ENCODE measurements at regions not wholly inside any gene's neighbourhood (a gene's known extent, or its start where the extent isn't known, plus 50 kb on each side); places are given as distances from the start of the nearest gene placed in this dataset.
"Not testable (repeated sequence)": the region's sequence is repeated elsewhere in the genome, so short reads cannot be mapped to it uniquely, and the experiment has no call there.

DNA sequence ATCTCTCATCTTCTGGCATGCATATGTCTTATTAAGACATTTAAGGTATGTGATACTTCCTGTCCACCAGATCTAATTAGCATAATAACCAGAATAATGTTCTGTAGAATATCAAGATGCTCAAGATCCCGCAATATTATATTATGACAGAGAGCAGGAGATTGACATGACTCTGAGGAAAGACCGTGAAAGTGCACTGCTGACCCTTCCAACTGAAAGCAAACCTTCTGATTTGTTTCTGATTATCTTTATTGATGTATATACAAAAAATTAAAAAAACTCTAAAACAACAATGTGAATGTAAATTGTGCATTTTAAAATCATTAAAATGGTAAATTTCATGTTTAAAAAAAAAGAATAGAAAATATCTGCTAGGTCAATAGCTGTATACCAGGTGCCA is 184.4 kb upstream of the TMEM45B start:
- DNase-seq (ENCODE audit: extremely low read depth, low read depth, low spot score) = no peak

DNA sequence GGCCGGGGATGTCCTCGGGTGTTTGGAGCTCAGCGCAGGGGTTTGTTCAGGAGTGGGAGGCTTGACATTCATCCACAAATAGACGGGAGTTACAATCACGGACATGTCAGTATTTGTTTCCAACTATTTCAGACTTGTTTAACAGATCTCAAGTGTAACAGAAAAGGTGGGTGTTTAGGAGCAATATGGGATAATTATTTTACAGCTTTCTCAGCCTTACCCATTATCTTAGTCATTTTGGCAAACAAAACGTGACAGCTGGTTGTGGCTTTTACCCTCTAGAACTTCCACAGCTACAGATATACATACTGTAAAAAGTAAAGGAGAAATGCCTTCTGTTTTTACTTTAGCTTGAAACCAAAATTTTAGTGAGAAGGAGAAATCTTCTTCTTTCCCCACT is 178.7 kb upstream of the TMEM45B start:
- DNase-seq (ENCODE audit: extremely low read depth, low read depth, low spot score) = no peak

DNA sequence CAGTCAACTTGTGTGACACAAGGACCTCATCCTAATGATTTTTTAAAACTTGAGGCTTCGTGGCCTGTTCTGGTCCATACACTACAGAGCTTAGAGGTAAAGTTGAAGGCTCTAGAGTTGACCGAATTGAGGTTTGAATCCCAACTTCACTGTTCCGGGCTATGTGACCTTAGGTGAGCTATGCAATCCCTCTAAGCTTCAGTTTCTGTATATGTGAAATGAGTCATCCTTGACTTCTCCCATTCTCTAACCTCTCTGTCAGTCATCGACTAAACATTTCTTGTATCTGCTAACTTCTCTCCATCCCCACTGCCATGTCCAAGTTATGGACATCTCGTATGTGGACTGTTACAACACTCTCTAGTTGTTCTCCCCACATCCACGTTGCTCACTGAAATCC is 178.2 kb upstream of the TMEM45B start:
- DNase-seq (ENCODE audit: extremely low read depth, low read depth, low spot score) = no peak

DNA sequence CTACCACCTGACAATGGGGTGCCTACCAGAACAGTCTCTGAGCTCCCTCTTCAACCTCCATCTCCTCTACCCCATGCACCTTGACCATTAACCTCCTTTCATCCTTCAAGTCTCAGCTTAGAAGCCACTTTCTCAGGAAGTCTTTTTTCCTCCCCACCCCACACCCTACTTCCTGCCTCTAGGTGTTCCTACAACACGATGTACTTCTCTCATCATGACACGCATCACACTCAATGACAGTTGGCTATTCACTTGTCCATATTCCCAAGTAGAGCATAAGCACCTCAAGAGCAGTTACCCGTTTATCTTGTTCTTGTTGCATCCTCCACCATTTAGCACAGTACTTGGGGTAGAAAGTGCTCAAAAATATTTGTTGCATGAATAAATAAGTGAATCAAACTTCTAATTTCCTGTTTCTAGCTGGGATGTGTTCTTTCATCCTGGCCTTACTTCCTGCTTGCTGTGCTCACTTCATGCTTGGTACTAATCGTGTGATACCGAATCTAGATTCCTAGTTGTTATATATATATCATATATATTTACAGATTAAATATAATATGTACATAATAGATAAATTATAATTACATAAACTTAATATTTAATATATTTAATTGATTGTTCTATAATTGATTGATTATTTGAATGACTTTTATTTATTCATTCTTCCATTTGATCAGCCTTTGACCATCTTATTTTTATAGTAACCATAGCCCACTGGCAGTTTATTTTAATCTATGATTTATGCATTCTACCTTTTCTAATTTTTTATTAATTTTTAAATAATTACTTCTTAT is 177.5 kb upstream of the TMEM45B start:
- no peak for DNase-seq (ENCODE audit: extremely low read depth, low read depth, low spot score)

DNA sequence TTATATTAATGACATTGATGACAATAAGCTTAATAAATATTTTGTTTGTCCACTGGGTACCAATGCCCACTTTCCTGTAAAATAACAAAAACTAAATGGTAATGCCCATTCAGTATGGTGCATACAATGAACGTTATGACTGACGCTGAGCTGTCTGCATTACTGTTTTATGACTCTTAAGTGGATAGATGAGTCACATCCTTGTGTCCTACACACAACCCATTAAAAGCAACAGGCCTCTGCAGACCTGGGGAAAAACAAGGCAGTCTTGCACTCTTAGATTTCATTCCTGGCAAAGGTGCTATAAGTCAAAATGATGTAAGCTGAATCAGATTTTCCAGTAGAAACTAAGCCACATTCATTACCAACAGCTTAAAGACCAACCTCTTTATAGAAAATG is 176.3 kb upstream of the TMEM45B start:
- DNase-seq (ENCODE audit: extremely low read depth, low read depth, low spot score) = peak; percentile 88

DNA sequence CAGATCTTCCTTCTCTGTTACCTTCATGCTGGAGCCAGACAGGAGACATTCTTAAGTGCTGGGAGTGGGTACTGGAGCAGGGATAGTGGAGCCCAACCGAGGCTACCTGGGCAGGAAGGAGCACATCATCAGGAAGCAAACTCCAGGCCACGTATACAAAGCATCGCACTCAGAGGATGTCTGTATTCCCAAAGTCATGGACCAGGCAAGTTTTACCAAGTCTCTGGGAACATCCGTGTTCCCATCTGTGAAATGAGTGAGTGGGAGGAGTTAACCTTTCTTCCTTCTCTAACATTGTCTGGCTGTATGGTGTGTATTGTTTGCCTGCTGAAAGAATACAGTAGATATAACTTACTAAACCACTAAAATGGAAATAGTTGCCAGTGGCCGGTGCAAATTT is 175.0 kb upstream of the TMEM45B start:
- no peak for DNase-seq (ENCODE audit: extremely low read depth, low read depth, low spot score)

DNA sequence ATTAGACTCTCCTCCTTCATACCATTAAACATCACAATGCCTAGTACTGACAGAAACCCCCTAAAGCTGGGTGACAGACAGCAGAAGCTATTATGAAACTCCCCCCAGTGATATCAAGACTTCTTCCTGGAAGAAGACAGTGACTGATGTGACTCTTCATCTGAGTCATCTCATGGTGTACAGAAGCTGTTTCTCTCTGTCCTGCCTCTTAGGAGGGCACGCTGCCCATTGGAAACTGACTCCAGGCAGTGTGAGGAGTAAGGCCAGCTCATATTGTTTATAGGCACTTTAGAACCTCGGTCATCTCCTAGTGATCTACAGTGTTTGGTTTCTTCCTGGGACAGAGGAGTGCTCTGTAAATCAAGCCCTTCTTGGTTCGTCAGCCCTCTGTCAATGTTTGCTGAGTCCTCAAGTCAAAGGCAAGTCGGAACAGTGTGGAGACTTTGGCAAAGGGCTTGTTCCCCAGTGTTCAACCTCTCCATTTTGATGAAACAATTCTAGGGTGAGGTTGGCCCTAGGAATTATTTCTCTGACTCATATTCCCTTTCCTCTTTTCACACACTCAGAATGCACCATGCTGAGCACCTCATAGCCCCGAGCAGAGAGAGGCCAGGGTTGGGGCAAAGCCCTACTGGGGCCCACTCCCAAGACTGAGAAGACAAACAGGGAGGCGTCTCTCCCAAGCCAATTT is 172.5 kb upstream of the TMEM45B start:
- no peak for DNase-seq (ENCODE audit: extremely low read depth, low read depth, low spot score)

DNA sequence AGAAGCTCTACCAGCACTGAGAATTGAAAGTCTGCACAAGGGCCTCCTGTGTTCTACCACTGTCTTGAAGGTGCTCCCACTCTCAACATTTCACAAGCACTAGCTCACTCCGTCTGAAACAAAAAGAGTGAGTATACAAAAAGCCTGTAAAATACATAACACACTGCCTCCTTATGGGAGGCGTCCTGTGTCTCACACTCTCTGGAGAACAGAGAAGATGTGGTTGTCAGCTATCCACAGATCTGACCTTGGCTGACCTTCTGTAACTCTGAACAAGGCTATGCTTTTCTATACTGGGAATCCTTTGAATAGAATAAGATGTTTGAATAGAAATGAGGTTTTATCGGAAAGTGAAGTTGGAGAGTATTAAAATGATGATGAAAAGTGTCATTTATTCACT is 171.3 kb upstream of the TMEM45B start:
- DNase-seq (ENCODE audit: extremely low read depth, low read depth, low spot score) = no peak

DNA sequence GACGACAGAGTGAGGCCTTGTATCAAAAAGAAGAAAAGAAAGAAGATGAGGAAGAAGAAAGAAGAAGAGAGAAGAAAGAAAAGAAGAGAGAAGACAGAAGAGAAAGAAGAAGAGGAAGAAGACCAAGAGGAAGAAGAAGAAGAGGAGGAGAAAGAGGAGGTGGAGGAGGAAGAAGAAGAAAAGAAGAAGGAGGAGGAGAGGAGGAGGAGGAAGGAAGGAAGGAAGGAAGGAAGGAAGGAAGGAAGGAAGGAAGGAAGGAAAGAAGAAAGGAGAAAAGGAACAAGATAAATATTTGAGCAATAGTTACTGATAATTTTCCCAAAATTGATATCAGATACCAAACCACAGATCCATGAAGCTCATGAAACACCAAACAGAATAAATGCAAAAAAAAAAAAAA is 169.7 kb upstream of the TMEM45B start:
- no peak for DNase-seq (ENCODE audit: extremely low read depth, low read depth, low spot score)

DNA sequence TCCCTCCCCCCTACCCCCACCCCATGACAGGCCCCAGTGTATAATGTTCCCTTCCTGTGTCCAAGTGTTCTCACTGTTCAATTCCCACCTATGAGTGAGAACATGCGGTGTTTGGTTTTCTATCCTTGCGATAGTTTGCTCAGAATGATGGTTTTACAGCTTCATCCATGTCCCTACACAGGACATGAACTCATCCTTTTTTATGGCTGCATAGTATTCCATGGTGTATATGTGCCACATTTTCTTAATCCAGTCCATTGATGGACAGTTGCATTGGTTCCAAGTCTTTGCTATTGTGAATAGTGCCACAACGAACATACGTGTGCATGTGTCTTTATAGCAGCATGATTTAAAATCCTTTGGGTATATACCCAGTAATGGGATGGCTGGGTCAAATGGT is 165.6 kb upstream of the TMEM45B start:
- not testable (repeated sequence) for DNase-seq (ENCODE audit: extremely low read depth, low read depth, low spot score)

DNA sequence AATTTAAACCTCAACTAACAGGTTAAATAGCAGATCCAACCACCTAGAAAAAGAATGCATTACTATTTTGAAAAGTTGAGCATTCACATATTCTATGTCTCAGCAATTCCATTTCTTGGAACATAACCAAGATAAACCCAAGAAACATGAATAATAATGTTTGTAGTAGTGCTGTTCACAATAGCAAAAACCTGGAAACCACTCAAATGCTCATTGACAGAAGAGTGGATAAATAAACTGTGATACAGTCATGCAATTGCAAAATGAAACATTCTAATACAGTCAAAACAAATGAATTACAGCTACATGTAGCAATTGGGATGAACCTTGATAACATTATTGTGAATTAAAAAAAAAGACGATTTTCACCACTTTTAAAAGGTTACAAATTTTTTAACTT is 162.8 kb upstream of the TMEM45B start:
- no peak for DNase-seq (ENCODE audit: extremely low read depth, low read depth, low spot score)

DNA sequence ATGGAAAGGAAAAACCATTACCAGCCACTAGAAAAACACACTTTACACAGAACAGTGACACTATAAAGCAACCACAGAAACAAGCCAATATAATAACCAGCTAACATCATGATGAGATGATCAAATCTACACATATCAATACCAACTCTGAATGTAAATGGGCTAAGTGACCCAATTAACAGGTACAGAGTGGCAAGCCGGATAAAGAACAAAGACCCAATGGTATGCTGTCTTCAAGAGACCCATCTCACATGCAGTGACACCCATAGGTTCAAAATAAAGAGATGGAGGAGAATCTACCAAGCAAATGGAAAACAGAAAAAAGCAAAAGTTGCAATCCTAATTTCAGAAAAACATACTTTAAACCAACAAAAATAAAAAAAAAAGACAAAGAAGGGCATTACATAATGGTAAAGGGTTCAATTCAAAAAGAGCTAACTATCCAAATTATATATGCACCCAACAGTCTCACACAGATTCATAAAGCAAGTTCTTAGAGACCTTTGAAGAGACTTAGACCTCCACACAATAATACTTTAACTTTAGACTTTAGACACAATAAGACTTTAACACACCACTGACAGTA is 160.3 kb upstream of the TMEM45B start:
- no peak for DNase-seq (ENCODE audit: extremely low read depth, low read depth, low spot score)

DNA sequence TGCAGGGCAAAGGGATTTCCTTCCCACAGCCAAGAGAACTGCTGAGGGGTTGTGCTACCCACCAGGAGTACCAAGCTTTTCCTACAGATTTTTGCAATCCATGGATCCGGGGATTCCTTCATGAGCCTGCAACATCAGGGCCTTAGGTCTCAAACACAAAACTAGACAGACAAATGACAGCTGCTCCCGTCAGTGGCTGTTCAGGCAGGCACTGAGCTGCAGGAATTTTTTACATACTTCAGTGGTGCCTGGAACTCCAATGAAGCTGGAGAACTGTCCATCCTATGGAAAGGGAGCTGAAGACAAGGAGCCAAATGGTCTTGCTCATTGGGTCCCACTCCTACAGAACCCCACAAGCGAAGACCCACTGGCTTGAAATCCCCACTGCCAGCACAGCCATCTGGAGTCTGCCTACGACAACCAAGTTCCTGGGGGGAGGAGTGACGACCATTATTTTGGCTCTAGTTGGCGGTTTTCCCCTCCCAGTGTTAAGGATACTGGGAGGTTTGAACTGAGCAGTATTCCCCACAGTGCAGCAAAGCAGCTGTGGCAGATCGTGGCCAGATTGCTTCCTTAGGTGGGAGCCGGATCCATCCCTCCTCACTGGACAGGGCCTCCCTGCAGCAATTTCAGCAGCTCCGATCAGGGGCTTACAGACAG is 157.7 kb upstream of the TMEM45B start:
- no peak for DNase-seq (ENCODE audit: extremely low read depth, low read depth, low spot score)

DNA sequence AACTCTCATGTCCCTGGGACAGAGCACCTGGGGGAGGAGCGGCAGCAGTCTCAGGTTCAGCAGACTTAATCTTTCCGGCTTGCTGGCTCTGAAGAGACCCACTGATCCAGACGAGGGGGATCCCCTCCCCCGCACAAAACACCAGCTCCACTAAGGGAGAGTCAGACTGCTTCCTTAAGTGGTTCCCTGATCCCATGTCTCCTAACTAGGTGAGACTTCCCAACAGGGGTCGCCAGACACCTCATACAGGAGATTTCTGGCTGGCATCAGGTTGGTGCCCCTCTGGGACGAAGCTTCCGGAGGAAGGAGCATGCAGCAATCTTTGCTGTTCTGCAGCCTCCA is 157.2 kb upstream of the TMEM45B start:
- no peak for DNase-seq (ENCODE audit: extremely low read depth, low read depth, low spot score)

DNA sequence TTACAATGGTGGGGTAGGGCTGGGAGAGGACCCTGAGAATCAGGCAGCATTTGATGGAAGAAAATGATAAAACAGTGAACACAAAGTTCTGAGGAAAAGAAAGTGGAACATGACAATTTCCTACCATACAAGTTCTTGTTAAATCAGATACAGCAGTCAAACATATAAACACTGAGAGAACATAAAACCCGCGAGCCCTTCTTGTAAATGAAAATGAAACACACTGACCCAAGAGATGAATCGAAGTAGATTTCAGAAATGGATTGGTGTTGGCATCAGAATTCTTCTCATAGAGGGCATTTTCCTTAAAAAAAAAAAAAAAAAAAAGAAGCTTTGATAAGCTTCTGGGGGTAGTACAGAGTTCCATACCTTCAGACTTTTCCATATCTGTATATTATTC is 134.7 kb upstream of the TMEM45B start:
- no peak for DNase-seq (ENCODE audit: extremely low read depth, low read depth, low spot score)

DNA sequence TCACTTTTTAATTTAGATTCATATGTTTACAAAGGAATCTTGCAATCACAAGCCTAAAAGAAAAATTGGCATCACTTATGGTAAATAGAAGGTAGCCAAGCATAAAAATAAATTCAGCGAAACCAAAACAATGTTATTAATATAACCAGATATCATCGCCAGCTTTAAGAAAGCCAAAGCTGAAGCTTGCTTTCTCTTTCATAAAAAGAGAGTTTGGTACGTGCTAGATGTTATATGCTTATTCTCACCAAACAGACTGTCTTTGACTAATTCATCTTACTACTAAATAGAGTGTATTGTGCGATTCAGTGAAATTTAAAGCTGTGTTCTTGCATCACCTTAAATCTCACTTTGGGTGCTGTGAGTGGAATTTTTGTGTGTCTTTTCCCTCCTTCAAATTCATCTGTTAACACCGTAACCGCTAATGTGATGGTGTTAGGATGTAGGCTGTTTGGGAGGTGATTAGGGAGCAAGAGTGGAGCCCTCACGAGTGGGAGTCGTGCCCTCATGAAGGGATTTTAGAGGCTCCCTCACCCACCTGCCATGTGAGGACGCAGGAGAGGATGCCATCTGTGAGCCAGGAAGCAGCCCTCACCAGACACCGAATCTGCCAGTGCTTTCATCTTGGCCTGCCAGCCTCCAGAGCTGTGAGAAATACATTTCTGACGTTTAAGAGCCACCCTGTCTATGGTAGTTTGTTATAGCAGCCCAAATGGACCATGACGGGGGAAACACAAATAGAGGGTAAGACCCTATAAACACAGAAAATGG is 134.1 kb upstream of the TMEM45B start:
- no peak for DNase-seq (ENCODE audit: extremely low read depth, low read depth, low spot score)

DNA sequence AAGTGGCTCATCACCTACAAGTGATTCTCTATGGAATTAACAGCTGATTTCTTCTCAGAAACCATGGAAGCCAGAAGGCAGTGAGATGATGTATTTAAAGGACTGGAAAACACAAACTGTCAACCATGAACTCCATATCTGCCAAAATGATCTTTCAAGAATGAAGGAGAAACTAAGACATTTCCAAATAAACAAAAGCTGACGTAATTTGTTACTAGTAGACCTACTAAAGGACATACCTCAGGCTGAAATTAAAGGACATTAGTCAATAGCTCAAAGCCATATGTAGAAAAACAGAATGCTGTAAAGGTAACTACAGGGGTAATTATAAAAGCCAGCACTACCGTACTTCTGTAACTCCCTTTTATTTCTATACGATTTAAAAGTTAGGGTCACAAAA is 129.4 kb upstream of the TMEM45B start:
- no peak for DNase-seq (ENCODE audit: extremely low read depth, low read depth, low spot score)

DNA sequence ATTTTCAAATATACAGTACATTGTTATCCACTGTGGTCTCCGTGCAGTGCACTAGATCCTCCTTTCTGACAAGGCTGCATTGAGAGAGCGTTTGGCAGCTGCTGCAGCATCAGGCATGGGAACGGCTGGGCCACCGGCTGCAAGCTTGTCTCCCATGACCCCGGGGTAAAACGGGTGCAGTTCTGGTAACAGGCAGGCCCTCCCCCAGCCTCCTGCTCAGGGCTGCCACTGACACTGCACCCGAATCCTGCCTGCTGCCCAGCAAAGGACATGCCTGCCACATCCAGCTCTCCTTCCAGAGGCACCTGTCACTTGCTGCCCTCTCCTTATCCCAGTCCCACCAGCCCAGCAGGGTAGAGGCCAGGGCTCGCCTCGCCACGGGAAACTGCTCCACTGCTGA is 124.5 kb upstream of the TMEM45B start:
- DNase-seq (ENCODE audit: extremely low read depth, low read depth, low spot score) = no peak

DNA sequence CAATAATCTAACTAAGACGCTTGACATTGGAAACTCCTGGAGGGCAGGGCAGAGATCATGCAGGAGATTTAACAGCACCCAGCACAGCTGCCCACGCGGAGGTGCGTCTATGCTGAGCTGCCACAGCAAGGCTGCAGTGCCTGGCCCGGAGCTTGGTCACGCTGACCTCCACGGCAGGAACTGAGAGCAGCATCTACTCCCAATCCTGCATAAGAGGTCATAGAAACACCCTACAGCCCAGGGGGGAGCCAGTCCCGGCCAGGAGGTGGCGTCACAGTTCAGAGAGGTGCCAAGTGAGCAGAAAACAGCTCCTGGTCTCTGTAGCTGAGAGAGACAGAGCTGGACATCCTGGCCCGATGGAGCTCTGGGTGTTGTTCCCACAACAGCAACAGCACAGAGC is 121.1 kb upstream of the TMEM45B start:
- no peak for DNase-seq (ENCODE audit: extremely low read depth, low read depth, low spot score)

DNA sequence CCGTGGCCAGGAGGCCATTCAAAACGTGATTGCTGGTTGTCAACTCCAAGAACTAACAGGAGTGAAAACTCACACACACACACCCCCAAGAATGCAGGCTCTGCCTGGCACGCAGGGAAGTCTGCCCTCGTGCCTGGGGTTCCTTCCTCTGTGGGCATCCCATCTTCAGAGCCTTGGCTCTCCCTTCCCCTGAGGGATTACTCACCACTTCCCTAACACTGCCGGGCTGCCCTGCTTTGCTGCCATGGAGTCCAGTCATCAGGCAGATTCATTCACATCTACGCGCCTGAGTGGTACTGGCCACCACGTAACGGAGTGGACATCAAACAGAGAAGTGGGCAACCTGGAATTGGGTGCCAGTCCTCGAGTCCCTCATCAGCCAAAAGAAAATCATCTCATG is 120.7 kb upstream of the TMEM45B start:
- peak; percentile 10 for DNase-seq (ENCODE audit: extremely low read depth, low read depth, low spot score)
